Esophagus mucosa (tissue), 1 donor: ENCODE measurements at regions not wholly inside any gene's neighbourhood (a gene's known extent, or its start where the extent isn't known, plus 50 kb on each side); places are given as distances from the start of the nearest gene placed in this dataset.
"Not testable (repeated sequence)": the region's sequence is repeated elsewhere in the genome, so short reads cannot be mapped to it uniquely, and the experiment has no call there.

ENCODE experiments used
- ATAC-seq: fragments of 200-7000 bp; cut with Tn5 transposase; one replicate; pipeline ENCODE4 v1.9.1; 2020
- donor health status: DM: yes; HTN: yes; CAD: no.

DNA sequence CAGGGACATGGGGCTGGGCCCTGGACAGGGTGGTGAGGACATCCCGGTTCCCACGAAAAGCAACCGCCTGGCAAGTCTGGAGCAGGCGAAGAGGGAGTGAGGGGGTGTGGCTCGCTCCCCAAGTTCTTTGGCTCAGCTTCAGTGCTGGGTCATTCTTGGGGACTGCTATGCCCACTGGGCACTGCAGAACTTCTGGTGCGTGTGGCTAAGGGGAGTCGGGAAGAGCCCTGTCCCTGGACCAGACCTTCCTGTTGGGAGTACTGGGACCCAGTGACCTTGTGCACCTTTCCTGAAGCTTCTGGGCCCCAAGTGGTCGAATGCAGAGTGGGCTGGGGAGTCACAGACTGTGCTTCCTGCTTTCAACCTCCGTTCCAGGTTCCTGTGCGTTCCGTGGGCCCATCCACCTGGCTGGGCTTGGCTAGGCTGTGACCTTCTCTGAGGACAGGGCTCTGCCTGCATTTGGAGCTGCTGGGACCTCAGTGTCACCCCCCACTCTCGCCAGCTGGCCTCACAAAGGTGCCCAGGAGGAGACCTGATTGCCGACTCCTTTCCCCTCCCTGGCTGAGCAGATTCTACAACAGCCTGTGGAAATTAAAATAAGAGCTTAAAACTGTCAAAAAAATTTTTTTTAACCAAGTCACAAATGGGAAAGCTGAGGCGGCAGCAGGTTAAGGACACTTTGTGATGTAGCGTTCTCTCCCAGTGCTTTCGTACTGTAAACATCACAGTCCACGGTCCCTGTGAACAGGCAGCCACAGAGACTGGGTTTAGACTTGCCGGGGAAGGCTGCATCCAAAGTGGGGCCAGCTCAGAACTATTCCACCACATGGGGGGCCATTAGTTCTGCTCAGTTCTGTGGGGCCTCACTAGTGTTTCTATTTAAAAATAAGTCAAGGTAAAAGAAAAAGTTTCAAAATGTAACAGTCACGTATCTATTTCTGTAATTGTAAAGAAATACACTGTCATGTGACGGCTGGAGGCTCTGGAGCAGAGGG is 63.8 kb upstream of the WNT7B start:
- ATAC-seq = no peak

DNA sequence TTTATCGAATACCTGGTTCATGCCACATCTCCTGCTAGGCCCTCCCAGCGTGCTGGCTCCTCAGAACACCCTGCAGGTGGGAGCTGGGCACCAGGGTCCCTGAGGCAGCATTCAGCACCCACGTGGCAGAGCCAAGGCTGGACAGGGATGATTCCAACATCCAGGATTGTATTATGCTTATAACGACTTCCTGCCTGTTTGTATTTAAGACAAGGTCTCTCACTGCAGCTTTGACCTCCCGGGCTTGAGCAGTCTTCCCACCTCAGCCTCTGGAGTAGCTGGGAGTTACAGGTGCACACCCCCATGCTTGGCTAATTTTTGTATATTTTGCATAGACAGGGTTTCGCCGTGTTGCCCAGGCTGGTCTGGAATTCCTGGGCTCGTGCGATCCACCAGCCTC is 64.7 kb upstream of the WNT7B start:
- no peak for ATAC-seq

DNA sequence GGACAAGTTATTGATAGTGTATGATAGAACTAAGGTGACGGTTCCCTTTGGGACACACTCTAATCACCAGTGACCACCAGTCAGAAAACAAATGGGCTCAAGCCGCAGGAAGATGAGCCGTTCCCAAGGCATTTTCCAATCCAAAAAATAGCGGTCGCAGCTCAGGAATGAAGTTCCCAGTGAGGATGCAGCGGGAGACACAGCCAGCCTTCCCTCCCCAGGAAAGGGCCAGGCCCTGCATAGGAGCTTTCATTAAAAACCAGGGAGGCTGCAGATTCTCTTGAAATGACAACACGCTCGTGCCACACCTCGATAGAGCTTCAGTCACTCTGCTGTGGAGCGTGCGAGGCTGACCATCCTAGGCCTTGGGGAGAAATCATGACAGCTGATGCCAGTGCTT is 65.8 kb upstream of the WNT7B start:
- peak; percentile 13 for ATAC-seq

- ATAC-seq = no peak
Observed at GRCh38 chr22:46043339-46043738, 66.4 kb upstream of the WNT7B start.

DNA sequence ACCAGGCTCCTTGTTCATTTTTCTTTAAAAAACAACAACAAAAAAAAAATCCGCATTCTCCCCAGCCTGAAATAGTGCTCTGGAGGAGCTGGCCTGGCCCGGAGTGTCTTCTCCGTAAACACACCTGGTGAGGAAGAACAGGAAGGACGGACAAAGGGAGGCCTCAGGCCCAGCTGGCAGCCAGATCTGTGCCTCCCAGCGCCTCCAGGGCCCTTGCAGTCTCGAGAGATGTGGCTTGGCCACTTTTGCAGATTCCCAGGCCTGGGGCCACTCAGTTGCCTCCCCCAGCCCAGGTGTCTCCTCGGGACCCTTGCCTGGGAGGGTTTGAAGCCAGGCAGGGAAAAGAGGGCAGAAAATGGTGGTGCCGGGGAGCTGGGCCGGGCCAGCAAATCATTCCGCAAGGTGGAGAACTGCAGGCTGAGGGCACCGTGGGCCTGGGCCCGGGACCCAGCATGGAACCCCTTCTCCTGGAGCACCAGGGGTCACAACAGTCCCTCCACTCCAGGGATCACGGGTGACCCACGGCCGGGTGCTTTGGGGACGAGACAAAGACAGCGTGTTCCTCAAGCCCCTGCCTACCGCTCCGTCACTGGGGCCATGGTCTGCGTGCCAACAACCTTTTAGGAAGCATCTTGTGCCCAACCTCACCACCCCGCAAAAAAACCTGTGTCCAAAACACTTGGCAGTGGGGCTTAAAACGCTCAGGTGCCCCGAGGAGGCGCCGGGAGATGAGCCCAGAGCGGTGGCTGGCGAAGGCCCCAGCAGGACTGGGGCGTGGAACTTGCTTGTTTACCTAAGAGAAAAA is 67.1 kb upstream of the WNT7B start:
- peak; percentile 46 for ATAC-seq

GRCh38 chr22:46044621-46045458 is 67.9 kb upstream of the WNT7B start:
- no peak for ATAC-seq

DNA sequence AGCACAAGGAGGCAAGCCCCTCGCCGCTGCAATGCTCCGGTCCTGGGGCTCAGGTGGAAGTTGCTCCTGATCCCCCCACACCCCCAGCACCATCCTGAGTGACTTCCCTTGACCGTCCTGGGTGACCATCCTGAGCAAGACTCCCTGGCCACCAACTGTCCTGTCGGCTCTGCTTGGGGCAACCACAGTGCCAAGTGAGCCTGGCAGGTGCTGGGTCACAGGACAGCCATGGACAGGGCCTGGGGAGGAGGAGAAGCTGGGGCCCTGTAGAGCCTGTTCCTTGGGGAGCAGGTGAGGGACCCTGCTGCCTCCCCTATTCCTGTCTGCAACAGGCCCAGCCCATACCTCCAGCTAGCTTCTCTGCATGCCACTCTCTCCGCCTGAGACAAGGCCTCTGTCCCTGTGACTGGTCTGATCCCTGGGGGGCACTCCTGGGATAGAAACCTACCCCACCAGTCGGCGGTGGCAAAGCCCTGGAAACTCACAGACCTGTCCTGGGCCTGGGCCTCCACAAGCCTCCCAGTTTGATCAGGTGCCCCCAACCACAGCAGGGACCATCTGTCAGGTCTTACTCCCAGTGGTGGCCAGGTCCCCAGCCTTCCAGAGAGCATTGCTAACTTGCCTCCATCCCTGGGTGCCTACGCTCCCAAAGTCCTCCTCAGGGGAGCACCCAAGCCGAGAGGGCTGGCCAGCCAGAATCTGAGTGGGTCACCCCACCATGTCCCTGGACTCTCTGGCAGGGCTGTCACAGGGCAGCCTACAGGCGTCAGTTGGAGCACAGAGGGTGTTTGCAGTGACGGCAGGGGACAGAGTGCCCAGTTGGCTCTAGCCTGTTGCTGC is 68.7 kb upstream of the WNT7B start:
- no peak for ATAC-seq

DNA sequence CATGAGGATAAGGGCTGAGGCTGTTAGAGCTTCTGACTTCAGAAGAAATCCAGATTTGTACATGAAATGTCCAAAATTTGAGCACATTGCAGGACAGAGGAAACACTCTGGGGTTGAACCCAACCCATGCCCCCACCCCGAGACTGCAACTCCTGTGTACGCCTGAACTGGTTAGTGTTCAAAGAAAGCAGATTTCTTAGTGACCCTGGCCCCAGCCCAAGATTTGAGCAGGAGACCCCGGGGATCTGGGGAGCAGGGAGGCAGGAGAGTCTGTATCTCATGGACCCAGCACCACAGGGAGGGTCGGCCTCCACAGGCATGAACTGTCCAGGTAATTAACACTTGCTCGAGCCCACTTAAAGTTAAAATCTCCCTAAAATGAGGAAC is 69.3 kb upstream of the WNT7B start:
- no peak for ATAC-seq

DNA sequence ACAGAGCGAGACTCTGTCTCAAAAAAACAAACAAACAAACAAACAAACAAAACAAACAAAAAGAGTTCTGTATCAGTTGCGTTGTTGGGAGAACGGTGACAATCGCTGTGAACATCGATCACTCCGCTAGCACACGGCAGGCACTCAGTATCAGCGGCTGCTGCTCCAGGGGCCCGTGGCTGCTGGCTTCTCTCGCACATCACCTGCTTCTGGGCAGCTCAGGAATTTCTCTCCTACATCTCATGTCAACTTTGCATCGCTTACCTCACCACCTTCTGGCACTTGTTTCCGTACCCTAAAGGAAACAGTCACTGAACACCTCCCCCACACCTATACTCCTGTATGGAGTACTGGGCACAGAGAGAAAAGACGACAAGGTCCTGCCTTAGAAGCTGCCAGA is 70.3 kb upstream of the WNT7B start:
- ATAC-seq = no peak

- ATAC-seq = no peak
Observed at GRCh38 chr22:46047841-46048595, 71.1 kb upstream of the WNT7B start.

DNA sequence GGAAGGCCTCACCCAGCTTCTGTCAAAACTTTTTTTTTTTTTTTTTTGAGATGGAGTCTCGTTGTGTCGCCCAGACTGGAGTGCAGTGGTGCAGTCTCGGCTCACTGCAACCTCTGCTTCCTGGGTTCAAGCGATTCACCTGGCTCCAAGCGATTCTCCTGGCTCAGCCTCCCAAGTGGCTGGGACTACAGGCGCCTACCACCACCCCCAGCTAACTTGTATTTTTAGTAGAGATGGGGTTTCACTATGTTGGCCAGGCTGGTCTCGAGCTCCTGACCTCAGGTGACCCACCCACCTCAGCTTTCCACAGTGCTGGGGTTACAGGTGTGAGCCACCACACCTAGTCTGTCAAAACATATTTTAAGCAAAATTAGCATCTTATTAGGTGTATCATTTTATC is 71.7 kb upstream of the WNT7B start:
- not testable (repeated sequence) for ATAC-seq

DNA sequence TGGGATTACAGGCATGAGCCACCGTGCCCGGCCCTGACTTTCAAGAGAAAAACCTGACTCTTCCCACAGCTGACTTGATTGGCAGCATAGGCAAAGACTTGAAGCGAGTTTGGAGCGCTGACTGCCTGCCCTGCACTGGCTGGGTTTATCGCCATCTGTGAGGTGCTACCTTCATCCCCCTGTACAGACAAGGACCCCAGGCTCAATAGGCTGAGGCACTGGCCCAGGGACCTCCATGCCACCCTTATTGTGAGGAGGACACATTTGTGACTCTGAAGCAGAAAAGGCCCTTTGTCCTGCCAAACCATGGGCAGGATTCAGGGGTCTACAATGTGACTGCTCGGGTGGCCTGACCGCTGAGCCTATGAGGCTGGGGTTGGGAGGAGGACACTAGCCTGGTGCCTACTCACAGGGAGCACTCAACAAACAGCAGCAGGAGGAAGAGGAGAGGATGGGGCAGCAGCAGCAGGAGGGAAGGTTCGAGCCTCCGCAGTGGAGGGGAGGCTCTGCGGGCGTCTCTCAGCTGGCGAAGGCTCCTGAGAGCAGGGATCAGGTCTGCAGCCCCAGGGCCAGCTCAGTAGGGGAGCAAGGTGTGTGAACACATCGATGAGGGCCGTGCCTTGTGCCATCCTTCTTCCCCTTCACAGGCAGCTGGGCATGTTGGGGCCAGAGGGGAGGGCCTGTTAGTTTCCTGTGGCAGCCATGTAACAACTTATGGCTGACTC is 72.9 kb upstream of the WNT7B start:
- peak; percentile 49 for ATAC-seq

GRCh38 chr22:46050451-46050845 is 73.5 kb upstream of the WNT7B start:
- ATAC-seq = no peak

DNA sequence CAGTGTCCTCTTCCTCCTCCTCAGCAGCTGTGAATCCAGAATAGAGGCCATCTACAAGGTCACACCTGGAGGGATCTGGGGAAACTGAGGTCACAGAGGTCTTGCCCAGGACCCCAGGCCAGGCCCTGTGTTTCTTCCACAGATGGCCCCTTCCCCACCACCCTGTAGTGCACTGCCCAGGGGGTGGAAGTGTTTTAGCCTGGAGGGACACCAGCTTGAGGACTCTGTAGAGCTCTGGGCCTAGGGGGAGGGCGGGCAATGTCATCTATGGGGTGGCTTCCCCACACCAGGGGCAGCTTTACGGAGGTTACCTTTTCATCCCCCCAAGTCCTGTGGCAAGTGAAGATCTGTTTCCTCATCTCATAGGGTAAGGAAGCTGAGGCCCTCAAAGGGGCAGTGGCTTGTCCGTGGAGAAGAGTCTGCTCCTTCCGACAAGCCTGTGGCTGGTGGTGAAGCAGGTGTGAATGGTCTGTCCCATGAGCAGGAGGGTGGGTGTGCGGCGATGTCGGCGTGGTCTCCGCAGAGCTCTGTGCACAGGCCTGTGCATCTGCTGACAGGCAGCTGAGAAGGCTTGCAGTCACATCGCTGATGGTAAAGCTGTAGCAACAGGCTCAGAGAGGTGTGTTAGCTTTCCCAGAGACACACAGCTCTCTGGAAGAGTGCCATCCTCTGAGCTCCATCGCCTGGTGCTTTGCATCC is 74.1 kb upstream of the WNT7B start:
- no peak for ATAC-seq

DNA sequence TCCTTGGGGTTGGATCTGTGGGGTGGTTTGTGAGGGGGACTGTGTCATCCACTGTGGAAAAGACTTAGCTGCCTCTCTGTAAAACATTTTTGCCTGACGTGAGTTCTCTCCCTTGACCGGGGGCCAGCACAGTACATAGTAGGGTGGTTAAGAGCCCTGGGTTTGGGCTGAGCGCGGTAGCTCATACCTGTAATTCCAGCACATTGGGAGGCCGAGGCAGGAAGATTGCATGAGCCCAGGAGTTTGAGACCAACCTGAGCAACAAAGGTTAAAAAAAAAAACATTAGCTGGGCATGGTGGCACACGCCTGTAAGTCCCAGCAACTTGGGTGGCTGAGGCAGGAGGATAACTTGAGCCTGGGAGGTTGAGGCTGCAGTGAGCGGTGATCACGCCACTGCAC is 74.7 kb upstream of the WNT7B start:
- ATAC-seq = no peak

DNA sequence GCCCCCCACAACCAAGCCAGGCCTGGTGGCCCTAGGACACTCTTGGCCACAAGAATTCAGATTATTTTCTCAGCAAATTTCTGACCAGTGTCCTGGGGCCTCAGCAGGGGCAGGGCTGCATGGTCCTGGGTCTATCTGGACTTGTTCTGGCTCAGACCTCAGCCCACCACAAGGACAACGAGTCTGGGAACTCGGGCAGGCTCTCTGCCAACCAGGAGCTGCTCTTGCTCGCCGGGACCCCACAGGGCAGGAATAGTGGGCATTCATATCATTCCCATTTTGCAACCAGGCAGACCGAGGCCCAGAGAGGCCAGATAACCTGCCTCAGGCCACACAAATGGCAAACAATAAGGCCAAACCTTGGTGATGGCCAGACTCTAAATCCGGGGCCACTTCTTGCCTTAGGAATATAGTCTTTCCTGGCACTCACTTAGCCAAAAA is 75.4 kb upstream of the WNT7B start:
- no peak for ATAC-seq

GRCh38 chr22:46052801-46053562 is 76.0 kb upstream of the WNT7B start:
- ATAC-seq = peak; percentile 45

DNA sequence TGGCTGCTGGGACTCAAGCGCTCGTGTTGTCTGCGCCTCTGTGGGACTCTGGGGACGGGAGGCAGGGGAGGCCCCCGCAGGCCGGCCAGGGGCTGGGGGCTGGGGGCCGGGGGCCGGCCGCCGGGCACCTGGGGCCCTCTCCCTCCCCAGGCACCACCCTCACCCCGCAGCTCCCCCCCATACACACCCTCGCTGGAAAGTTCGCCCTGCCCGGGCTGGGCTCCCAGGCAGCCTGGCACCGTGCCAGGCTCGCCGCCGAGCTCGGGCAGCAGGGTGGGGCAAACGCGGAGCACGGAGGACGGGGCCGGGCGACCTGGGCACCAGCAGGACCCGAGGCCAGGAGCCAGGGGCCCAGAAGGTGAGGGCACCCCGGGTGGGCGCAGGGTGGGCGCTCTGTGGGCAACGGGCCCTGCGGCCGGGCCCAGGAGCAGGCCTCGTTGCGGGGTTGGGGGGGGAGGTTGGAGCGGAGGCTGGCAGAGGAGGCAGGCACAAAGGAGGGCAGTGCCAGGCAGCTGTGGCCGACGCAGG is 76.7 kb upstream of the WNT7B start:
- ATAC-seq = peak; percentile 63
